ENCODE measurements at regions not wholly inside any gene's neighbourhood (a gene's known extent, or its start where the extent isn't known, plus 50 kb on each side); places are given as distances from the start of the nearest gene placed in this dataset.

- H3F3A ChIP-seq (replicated peaks; ENCODE audit: insufficient read depth), result no peaks in the 10 kb centered on the region
- no peak overlapping the region for H3K4me3 ChIP-seq (ENCODE audit: low read depth in 2 of 2, low read length in 1 of 2)
- no peak overlapping the region for H3K27ac ChIP-seq (ENCODE audit: low read depth in 2 of 2, low read length in 1 of 2)
- H3K9ac ChIP-seq, result no peak overlapping the region
- no peak overlapping the region for H2AFZ ChIP-seq (ENCODE audit: low read depth)
- H3K9me2 ChIP-seq, result no peaks in the 10 kb centered on the region
- H3K79me2 ChIP-seq (ENCODE audit: insufficient read depth), result no peaks in the 10 kb centered on the region
- ChIA-PET CTCF (no interaction called here), POLR2A (no interaction called here)
- no peak overlapping the region for H3K4me2 ChIP-seq
- H4K20me1 ChIP-seq (ENCODE audit: insufficient read depth), result no peaks in the 10 kb centered on the region
- no peak for DNase-seq
- H3K27me3 ChIP-seq (ENCODE audit: insufficient read depth), result no peaks in the 10 kb centered on the region
- H3K9me3 ChIP-seq, result no peaks in the 10 kb centered on the region
- TF ChIP-seq FOXM1 (IDR thresholded peaks at IDR 0.05; ENCODE audit: low read depth), result no peak
- TF ChIP-seq USF1 (IDR thresholded peaks at IDR 0.05; ENCODE audit: borderline replicate concordance, low read depth), result no peak
- no peak for TF ChIP-seq ELF1 (IDR thresholded peaks at IDR 0.05)
- no peak for TF ChIP-seq MAX (IDR thresholded peaks at IDR 0.05; ENCODE audit: low read depth)
- no peak for TF ChIP-seq IRF3 (IDR thresholded peaks at IDR 0.05; ENCODE audit: low read depth, low read length)
- TF ChIP-seq NRF1 (IDR thresholded peaks at IDR 0.05; ENCODE audit: low read depth, low read length), result no peak
- no peak for TF ChIP-seq TCF12 (IDR thresholded peaks at IDR 0.05)
- no peak for TF ChIP-seq TEAD4 (IDR thresholded peaks at IDR 0.05; ENCODE audit: borderline replicate concordance, insufficient read depth)
- no peak for TF ChIP-seq JUND (IDR thresholded peaks at IDR 0.05)
- TF ChIP-seq YY1 (IDR thresholded peaks at IDR 0.05; ENCODE audit: low read depth), result no peak
- TF ChIP-seq CTCF (IDR thresholded peaks at IDR 0.05), result no peak
- no peak for TF ChIP-seq CHD2 (IDR thresholded peaks at IDR 0.05; ENCODE audit: low read length, partially characterized antibody)
- H3K36me3 ChIP-seq (replicated peaks in 1 of 2; ENCODE audit: control insufficient read depth in 1 of 2, insufficient read depth in 2 of 2, low read length in 1 of 2), result no peaks in the 10 kb centered on the region
- no peaks in the 10 kb centered on the region for H3K4me1 ChIP-seq (ENCODE audit: control insufficient read depth in 1 of 2, insufficient read depth in 2 of 2, low read depth in 1 of 2, low read length in 1 of 2)
- 73% methylated on average over 3 of the region's 6 CpGs for WGBS (ENCODE audit: low lambda C conversion rate)
Measured at GRCh38 chr14:48925184-48925583, 661.0 kb downstream of the RPS29 start.

- H3K9me3 ChIP-seq, result no peaks in the 10 kb centered on the region
- H3K79me2 ChIP-seq (ENCODE audit: insufficient read depth), result no peaks in the 10 kb centered on the region
- no peak overlapping the region for H3K4me2 ChIP-seq
- H3F3A ChIP-seq (replicated peaks; ENCODE audit: insufficient read depth), result no peaks in the 10 kb centered on the region
- no peak overlapping the region for H3K9ac ChIP-seq
- 30% methylated on average over 4 of the region's 4 CpGs for WGBS (ENCODE audit: low lambda C conversion rate)
- H3K9me2 ChIP-seq, result no peaks in the 10 kb centered on the region
- H3K4me3 ChIP-seq (ENCODE audit: low read depth in 2 of 2, low read length in 1 of 2), result no peak overlapping the region
- no peaks in the 10 kb centered on the region for H3K27me3 ChIP-seq (ENCODE audit: insufficient read depth)
- H2AFZ ChIP-seq (ENCODE audit: low read depth), result no peak overlapping the region
- ChIA-PET CTCF (no interaction called here), POLR2A (no interaction called here)
- H3K4me1 ChIP-seq (ENCODE audit: control insufficient read depth in 1 of 2, insufficient read depth in 2 of 2, low read depth in 1 of 2, low read length in 1 of 2), result no peaks in the 10 kb centered on the region
- no peak overlapping the region for H3K27ac ChIP-seq (ENCODE audit: low read depth in 2 of 2, low read length in 1 of 2)
- DNase-seq, result no peak
- no peaks in the 10 kb centered on the region for H3K36me3 ChIP-seq (replicated peaks in 1 of 2; ENCODE audit: control insufficient read depth in 1 of 2, insufficient read depth in 2 of 2, low read length in 1 of 2)
- H4K20me1 ChIP-seq (ENCODE audit: insufficient read depth), result no peaks in the 10 kb centered on the region
- TF ChIP-seq CTCF (IDR thresholded peaks at IDR 0.05) (no peak), MXI1 (IDR thresholded peaks at IDR 0.05; ENCODE audit: low read depth, low read length) (no peak), USF1 (IDR thresholded peaks at IDR 0.05; ENCODE audit: borderline replicate concordance, low read depth) (no peak), GATA2 (CRISPR knock-in tag; IDR thresholded peaks at IDR 0.05) (no peak), MEF2A (IDR thresholded peaks at IDR 0.05; ENCODE audit: borderline replicate concordance, low read depth) (no peak), YY1 (IDR thresholded peaks at IDR 0.05; ENCODE audit: low read depth) (no peak), REST (IDR thresholded peaks at IDR 0.05; ENCODE audit: low read depth, low read length) (no peak), POLR2AphosphoS5 (IDR thresholded peaks at IDR 0.05; ENCODE audit: low read depth, low read length) (no peak)
Measured at GRCh38 chr14:48914921-48915320, 671.3 kb downstream of the RPS29 start.

Measured in SK-N-SH (cell line).